Endothelial cell of umbilical vein (primary cell): ENCODE measurements at regions not wholly inside any gene's neighbourhood (a gene's known extent, or its start where the extent isn't known, plus 50 kb on each side); places are given as distances from the start of the nearest gene placed in this dataset.

Experiments used
- CTCF ChIP-seq, 2 donors: IDR thresholded peaks; 1 replicate in 1 of 2; 2 replicates in 1 of 2; pipeline ENCODE4 v1.5.1; 2011; ENCODE audit warnings: low read length in 2 of 2, mild to moderate bottlenecking in 2 of 2, moderate library complexity in 2 of 2, control low read depth in 1 of 2, inconsistent platforms in 1 of 2, low read depth in 1 of 2; ENCODE audit not compliant: insufficient read depth in 1 of 2; ENCODE audit errors: extremely low read depth in 1 of 2
- EZH2 ChIP-seq: IDR thresholded peaks from 2 replicates; pipeline ENCODE4 v1.6.1; 2012; ENCODE audit warnings: borderline replicate concordance, low read depth, mild to moderate bottlenecking, moderate library complexity, low read length, inconsistent platforms; ENCODE audit not compliant: severe bottlenecking
- JUN ChIP-seq: IDR thresholded peaks from 2 replicates; pipeline ENCODE4 v1.6.1; 2011; ENCODE audit warnings: borderline replicate concordance, low read depth; ENCODE audit not compliant: insufficient read length, insufficient read depth
- MAX ChIP-seq: IDR thresholded peaks from 2 replicates; pipeline ENCODE4 v1.6.1; 2011; ENCODE audit not compliant: insufficient read depth, insufficient read length
- MYC ChIP-seq: IDR thresholded peaks from one replicate; pipeline ENCODE4 v1.6.1; 2011; ENCODE audit warnings: mild to moderate bottlenecking, low read depth, low read length
- POLR2A ChIP-seq: IDR thresholded peaks from 2 replicates; pipeline ENCODE4 v1.6.1; 2012; ENCODE audit warnings: low read depth, mild to moderate bottlenecking, control low read depth, low read length
- POLR2AphosphoS5 ChIP-seq: IDR thresholded peaks from 2 replicates; pipeline ENCODE4 v1.6.1; 2012; ENCODE audit warnings: low read depth, mild to moderate bottlenecking, control low read depth, low read length, moderate library complexity; ENCODE audit not compliant: insufficient read depth

DNA sequence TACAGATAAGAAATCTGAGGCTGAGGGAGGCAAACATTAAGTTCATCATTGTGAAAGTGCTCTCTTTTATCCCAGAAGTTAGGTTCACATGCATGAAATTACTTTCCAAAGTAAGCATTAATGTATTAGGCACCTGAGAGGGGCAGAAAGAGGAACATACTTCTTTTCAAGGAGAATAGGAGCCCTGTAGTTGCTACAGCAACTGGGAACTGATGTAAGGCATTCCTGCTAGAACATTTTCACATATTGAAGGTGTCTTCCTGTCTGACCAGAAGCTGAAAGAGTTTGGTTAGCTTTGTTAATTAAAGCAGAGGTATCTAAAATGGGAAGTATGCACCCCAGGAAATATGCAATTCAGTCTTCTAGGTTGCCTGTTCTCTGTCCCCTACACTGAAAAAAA is 65.5 kb upstream of the ZBTB20 start:
- no peak for TF ChIP-seq CTCF (IDR thresholded peaks at IDR 0.05; ENCODE audit: extremely low read depth in 1 of 2, insufficient read depth in 1 of 2, low read depth in 1 of 2, low read length in 2 of 2)
- no peak for TF ChIP-seq EZH2
- no peak for TF ChIP-seq POLR2A
- TF ChIP-seq MAX: no peak
- TF ChIP-seq JUN: no peak
- TF ChIP-seq POLR2AphosphoS5: no peak
- TF ChIP-seq MYC: no peak
